Pancreas (tissue), 10 donors: ENCODE measurements at regions not wholly inside any gene's neighbourhood (a gene's known extent, or its start where the extent isn't known, plus 50 kb on each side); places are given as distances from the start of the nearest gene placed in this dataset.
"Not testable (repeated sequence)": the region's sequence is repeated elsewhere in the genome, so short reads cannot be mapped to it uniquely, and the experiment has no call there.

ENCODE experiments used
- ATAC-seq, 4 donors: fragments of 200-7000 bp; cut with Tn5 transposase; one replicate each; pipeline versions ENCODE4 v1.8.0 to v1.9.1; 2020; ENCODE audit warnings: mild to moderate bottlenecking in 4 of 4, moderate library complexity in 4 of 4
- DNase-seq, 6 donors: peaks; one replicate each; pipeline ENCODE4 v3.0.0-alpha.2; 2020
- FAIRE-seq: peaks from 2 replicates; lab custom pipeline; 2012; peaks lifted over from hg19 to GRCh38; lab: Jason Lieb, UNC
- H3K27ac ChIP-seq, 4 donors: fragments of 200-600 bp; sonication (generic); 1 replicate in 3 of 4; 2 replicates in 1 of 4; pipeline versions ENCODE4 v1.5.0 to v1.8.0; 2020
- H3K27me3 ChIP-seq, 4 donors: fragments of 200-600 bp; one replicate each; pipeline ENCODE4 v1.8.0; 2021
- H3K36me3 ChIP-seq, 3 donors: fragments of 200-600 bp; sonication (generic) in 1 of 3; one replicate each; pipeline versions ENCODE4 v1.5.0 to v1.8.0; 2020 to 2021
- H3K4me1 ChIP-seq, 3 donors: fragments of 200-600 bp; one replicate each; pipeline ENCODE4 v1.8.0; 2021
- H3K4me3 ChIP-seq, 4 donors: fragments of 200-600 bp; sonication (generic) in 2 of 4; one replicate each; pipeline versions ENCODE4 v1.5.0 to v1.8.0; 2020 to 2021
- H3K9me3 ChIP-seq, 4 donors: fragments of 200-600 bp; one replicate each; pipeline ENCODE4 v1.8.0; 2021
- CTCF ChIP-seq, 4 donors: fragments of 200-600 bp; sonication (generic) in 3 of 4; IDR thresholded peaks; one replicate each; pipeline versions ENCODE4 v1.5.0 to v1.8.0; 2021; ENCODE audit warnings: antibody characterized with exemption in 4 of 4
- WGBS, 2 donors: extraction: QIAGEN DNeasy Blood & Tissue Kit; methylation state at CpG; one replicate each; pipeline ENCODE4 v1.1.7; 2013; 5-methylcytosine and 5-hydroxymethylcytosine counted together
- intact Hi-C, 3 donors: fragments of 100-400 bp; cut with DNase I; formaldehyde crosslinking; loops; one replicate each; pipeline versions ENCODE4 v1.11.1 to v1.14.2; 2022
- donor health status: healthy with polysubstance abuse.
- donor health status: DM: no; HTN: no; CAD: no; lungs with moderate emphysema.
- donor health status: DM: no; HTN: no; CAD: no.
- donor health status: control.
- donor health status: control.
- donor health status: Bipolar disorder and iron deficiency.
- donor health status: DM: yes; HTN: yes; CAD: no.
- donor health status: DM: no; HTN: no; CAD: no.
- donor health status: DM: no; HTN: no; CAD: no.
- donor health status: DM: yes; HTN: yes; CAD: no.

- intact Hi-C loops = no loop called here
- no peak for TF ChIP-seq CTCF (IDR thresholded peaks at IDR 0.05)
- Histone ChIP-seq H3K27ac (no peak overlapping the region), H3K4me1 (no peaks in the 10 kb centered on the region), H3K36me3 (no peaks in the 10 kb centered on the region), H3K9me3 (no peaks in the 10 kb centered on the region), H3K27me3 (no peaks in the 10 kb centered on the region), H3K4me3 (no peak overlapping the region)
- ATAC-seq (no peak), DNase-seq (no peak), FAIRE-seq (no peak)
- whole genome bisulfite sequencing, 2 donors = 38 to 39% methylated on average over 3 of the region's 3 CpGs
Observed at GRCh38 chr18:75981102-75981501, 513.9 kb downstream of the ZNF516 start.

GRCh38 chr18:75977081-75977480 lies 518.0 kb downstream of the ZNF516 start:
- TF ChIP-seq CTCF (IDR thresholded peaks at IDR 0.05) = no peak
- no peak for FAIRE-seq
- H3K4me1 ChIP-seq = no peaks in the 10 kb centered on the region
- H3K27me3 ChIP-seq = peaks cover 0 to 5% (median 0%) of the 10 kb centered on the region in 4 donors
- no peak overlapping the region for H3K27ac ChIP-seq
- H3K36me3 ChIP-seq = no peaks in the 10 kb centered on the region
- DNase-seq = no peak
- no peaks in the 10 kb centered on the region for H3K9me3 ChIP-seq
- no peak overlapping the region for H3K4me3 ChIP-seq
- ATAC-seq = no peak
- intact Hi-C loops = no loop called here
- 58 to 71% methylated on average over 5 of the region's 5 CpGs for WGBS, 2 donors

GRCh38 chr18:75970212-75970611 lies 524.8 kb downstream of the ZNF516 start:
- WGBS, 2 donors = 72 to 87% methylated on average over 13 of the region's 13 CpGs
- Histone ChIP-seq H3K27me3 (peaks cover 0 to 5% (median 0%) of the 10 kb centered on the region in 4 donors), H3K4me3 (no peak overlapping the region), H3K27ac (no peak overlapping the region), H3K4me1 (no peaks in the 10 kb centered on the region), H3K36me3 (no peaks in the 10 kb centered on the region), H3K9me3 (no peaks in the 10 kb centered on the region)
- no peak for FAIRE-seq
- no peak for TF ChIP-seq CTCF (IDR thresholded peaks at IDR 0.05)
- no peak for ATAC-seq
- no peak for DNase-seq
- intact Hi-C loops = no loop called here

- Histone ChIP-seq H3K4me3 (no peak overlapping the region), H3K36me3 (no peaks in the 10 kb centered on the region), H3K9me3 (no peaks in the 10 kb centered on the region), H3K27ac (no peak overlapping the region), H3K4me1 (no peaks in the 10 kb centered on the region), H3K27me3 (no peaks in the 10 kb centered on the region)
- DNase-seq = no peak
- intact Hi-C loops = no loop called here
- no peak for ATAC-seq
- 58 to 75% methylated on average over 5 of the region's 5 CpGs for WGBS, 2 donors
- FAIRE-seq = no peak
- no peak for TF ChIP-seq CTCF (IDR thresholded peaks at IDR 0.05)
Observed at GRCh38 chr18:75966431-75966830, 528.6 kb downstream of the ZNF516 start.

GRCh38 chr18:75962036-75962572 lies 532.9 kb downstream of the ZNF516 start:
- WGBS, 2 donors = 66 to 75% methylated on average over 7 of the region's 7 CpGs
- Histone ChIP-seq H3K27me3 (no peaks in the 10 kb centered on the region), H3K27ac (no peak overlapping the region), H3K4me1 (no peaks in the 10 kb centered on the region), H3K36me3 (no peaks in the 10 kb centered on the region), H3K4me3 (no peak overlapping the region), H3K9me3 (no peaks in the 10 kb centered on the region)
- TF ChIP-seq CTCF (IDR thresholded peaks at IDR 0.05) = no peak
- ATAC-seq (no peak), FAIRE-seq (no peak), DNase-seq (no peak)
- intact Hi-C loops = no loop called here

- H3K4me3 ChIP-seq, FAIRE-seq, H3K36me3 ChIP-seq, intact Hi-C loops, H3K27ac ChIP-seq, H3K9me3 ChIP-seq, DNase-seq, ATAC-seq, H3K4me1 ChIP-seq, H3K27me3 ChIP-seq: not testable (repeated sequence)
- 74 to 88% methylated on average over 4 of the region's 4 CpGs for WGBS, 2 donors
Observed at GRCh38 chr18:75960356-75960755, 532.9 kb upstream of the SMIM21 start.
